ENCODE measurements at regions not wholly inside any gene's neighbourhood (a gene's known extent, or its start where the extent isn't known, plus 50 kb on each side); places are given as distances from the start of the nearest gene placed in this dataset.

DNA sequence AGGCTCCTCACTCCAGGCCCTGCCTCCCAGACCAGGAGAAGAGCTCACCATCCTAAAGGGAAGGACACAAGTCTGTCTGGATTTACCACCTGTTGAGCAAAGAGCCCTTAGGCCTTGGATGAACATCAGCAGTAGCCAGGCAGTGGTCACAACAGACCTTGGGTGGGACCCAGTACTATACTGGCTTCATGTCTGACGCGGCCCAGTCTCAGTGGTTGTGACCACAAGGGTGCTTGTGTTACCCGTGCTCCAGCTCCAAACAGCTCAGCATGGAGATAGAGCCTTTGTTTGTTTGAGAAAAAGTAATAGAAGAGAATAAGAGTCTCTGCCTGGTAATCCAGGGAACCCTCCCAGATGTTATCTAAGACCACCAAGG is 617.4 kb downstream of the BRINP1 start:
- no peaks in the 10 kb centered on the region for H3K4me1 ChIP-seq (ENCODE audit: control insufficient read depth, insufficient read depth, low read length)
- H3K27ac ChIP-seq (ENCODE audit: low read length) = no peak overlapping the region
- H3K36me3 ChIP-seq (ENCODE audit: control insufficient read depth in 2 of 2, insufficient read depth in 2 of 2, low read length in 2 of 2) = no peaks in the 10 kb centered on the region
- no peak overlapping the region for H3K4me3 ChIP-seq (ENCODE audit: low read length in 2 of 2)
- H3K27me3 ChIP-seq (ENCODE audit: control insufficient read depth in 1 of 2, insufficient read depth in 2 of 2, low read length in 2 of 2) = no peaks in the 10 kb centered on the region
- H3K9ac ChIP-seq (ENCODE audit: low read length in 2 of 2) = no peak overlapping the region
- H3K9me3 ChIP-seq (ENCODE audit: control insufficient read depth in 2 of 2, low read length in 2 of 2) = peaks cover 0 to 9% of the 10 kb centered on the region in 2 donors

DNA sequence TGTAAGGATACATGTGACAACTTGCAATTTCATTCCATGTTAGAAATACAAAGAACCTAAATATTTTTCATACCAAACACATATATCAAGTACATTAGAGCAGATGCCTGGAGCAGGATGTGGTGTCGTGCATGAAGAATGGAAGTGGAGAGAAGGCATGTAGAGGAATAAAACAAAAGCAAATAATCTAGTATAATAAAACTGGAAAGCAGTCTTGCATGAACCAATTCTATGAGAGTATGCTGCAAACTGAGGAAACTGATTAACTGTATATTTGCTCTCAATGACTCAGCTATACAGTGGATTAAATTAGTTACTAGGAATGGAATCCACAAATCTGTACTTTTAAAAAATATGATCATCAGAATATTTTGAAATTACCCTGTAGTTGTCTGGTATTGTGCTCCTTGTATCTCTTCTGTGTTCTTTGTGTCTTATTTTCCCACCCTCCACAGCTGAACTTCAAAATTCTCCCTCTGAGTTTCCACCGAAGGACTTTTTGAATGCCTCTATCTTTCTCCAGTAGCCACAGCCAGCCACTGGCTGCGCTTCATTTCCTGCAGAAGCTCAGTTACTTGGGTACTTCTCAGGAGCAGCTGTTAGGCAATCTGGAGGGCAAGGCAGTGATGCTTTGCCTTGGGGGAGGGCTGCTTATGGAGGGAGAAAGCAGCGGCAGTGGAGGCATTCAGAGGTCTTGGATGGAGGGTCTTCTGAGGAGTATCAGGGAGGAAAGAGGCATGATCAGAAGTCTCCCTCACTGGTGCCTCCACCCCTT is 608.0 kb downstream of the BRINP1 start:
- H3K27ac ChIP-seq (ENCODE audit: low read length) = no peak overlapping the region
- no peaks in the 10 kb centered on the region for H3K4me1 ChIP-seq (ENCODE audit: control insufficient read depth, insufficient read depth, low read length)
- no peak overlapping the region for H3K4me3 ChIP-seq (ENCODE audit: low read length in 2 of 2)
- no peaks in the 10 kb centered on the region for H3K36me3 ChIP-seq (ENCODE audit: control insufficient read depth in 2 of 2, insufficient read depth in 2 of 2, low read length in 2 of 2)
- no peak overlapping the region for H3K9ac ChIP-seq (ENCODE audit: low read length in 2 of 2)
- H3K27me3 ChIP-seq (ENCODE audit: control insufficient read depth in 1 of 2, insufficient read depth in 2 of 2, low read length in 2 of 2) = no peaks in the 10 kb centered on the region
- H3K9me3 ChIP-seq (ENCODE audit: control insufficient read depth in 2 of 2, low read length in 2 of 2) = no peaks in the 10 kb centered on the region

DNA sequence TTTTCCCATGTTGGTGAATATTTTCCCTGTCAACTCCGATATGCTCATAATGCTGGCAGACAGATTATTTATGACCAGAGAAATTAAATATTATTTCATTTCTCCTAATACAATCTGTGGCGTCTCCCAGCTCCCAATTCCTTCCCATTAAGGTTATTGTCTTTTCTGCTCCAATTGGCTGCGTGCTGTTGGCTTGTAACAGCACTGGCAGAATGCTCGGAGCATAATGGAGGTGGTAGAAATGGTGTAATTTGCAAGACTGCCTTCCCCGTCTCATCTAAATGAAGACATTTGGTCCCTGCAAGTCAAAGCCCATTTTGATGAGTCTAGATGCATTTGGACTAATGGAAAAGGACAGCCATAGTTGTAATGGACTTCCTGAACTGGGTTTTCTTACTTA is 601.7 kb downstream of the BRINP1 start:
- no peaks in the 10 kb centered on the region for H3K36me3 ChIP-seq (ENCODE audit: control insufficient read depth in 2 of 2, insufficient read depth in 2 of 2, low read length in 2 of 2)
- no peak overlapping the region for H3K9ac ChIP-seq (ENCODE audit: low read length in 2 of 2)
- H3K4me3 ChIP-seq (ENCODE audit: low read length in 2 of 2) = no peak overlapping the region
- no peaks in the 10 kb centered on the region for H3K4me1 ChIP-seq (ENCODE audit: control insufficient read depth, insufficient read depth, low read length)
- H3K9me3 ChIP-seq (ENCODE audit: control insufficient read depth in 2 of 2, low read length in 2 of 2) = no peaks in the 10 kb centered on the region
- no peaks in the 10 kb centered on the region for H3K27me3 ChIP-seq (ENCODE audit: control insufficient read depth in 1 of 2, insufficient read depth in 2 of 2, low read length in 2 of 2)
- no peak overlapping the region for H3K27ac ChIP-seq (ENCODE audit: low read length)

DNA sequence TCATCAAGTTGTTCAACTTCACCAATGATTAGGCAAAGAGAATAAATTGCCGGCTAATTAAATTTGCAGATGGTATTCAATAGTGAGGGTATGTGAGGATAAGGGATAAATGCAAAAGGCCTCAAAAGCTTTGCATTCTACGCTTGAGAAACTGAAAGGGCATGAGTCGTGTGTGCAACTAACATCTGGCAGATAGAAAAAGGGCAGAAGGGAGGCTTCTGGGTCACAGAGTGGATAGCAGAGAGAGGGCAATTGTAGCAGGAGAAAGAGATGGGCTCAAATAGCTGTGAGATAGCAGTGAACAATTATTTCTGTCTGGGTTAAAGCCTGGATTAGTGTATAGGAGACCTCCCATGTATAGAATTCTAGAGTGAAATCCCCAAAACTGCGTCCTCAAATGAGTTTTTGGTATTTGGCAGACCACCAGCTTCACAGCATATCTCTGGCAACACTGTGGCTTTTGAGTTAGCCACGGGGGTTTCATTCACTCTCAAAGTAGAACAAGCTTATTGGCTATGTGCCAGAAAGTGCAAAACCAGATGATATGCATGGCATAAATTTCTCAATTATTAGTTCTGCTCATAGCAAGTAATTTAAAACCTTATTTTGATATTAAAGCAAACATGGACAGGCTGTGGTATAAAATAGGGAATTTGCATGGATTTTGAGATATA is 586.3 kb downstream of the BRINP1 start:
- no peak overlapping the region for H3K9ac ChIP-seq (ENCODE audit: low read length in 2 of 2)
- no peaks in the 10 kb centered on the region for H3K4me1 ChIP-seq (ENCODE audit: control insufficient read depth, insufficient read depth, low read length)
- no peaks in the 10 kb centered on the region for H3K27me3 ChIP-seq (ENCODE audit: control insufficient read depth in 1 of 2, insufficient read depth in 2 of 2, low read length in 2 of 2)
- no peak overlapping the region for H3K27ac ChIP-seq (ENCODE audit: low read length)
- H3K4me3 ChIP-seq (ENCODE audit: low read length in 2 of 2) = no peak overlapping the region
- H3K9me3 ChIP-seq (ENCODE audit: control insufficient read depth in 2 of 2, low read length in 2 of 2) = no peaks in the 10 kb centered on the region
- no peaks in the 10 kb centered on the region for H3K36me3 ChIP-seq (ENCODE audit: control insufficient read depth in 2 of 2, insufficient read depth in 2 of 2, low read length in 2 of 2)

DNA sequence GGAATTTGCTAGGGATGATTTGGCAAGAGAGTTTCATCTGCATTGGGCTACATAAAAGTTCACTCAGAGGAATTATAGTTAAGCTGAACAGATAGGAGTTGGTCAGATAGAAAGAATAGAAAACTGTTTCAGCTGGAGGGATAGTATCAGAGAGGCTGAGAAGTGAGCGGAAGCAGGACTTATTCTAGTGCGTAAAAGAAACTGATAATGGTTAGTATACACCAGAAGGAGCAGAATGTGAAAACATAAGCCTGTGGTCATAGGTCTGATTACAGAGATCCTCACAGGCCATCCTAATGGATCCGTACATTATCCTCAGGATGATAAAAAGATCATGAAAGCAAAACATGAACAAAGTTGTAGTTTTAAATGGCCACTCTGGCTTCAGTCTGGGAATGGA is 585.2 kb downstream of the BRINP1 start:
- no peak overlapping the region for H3K9ac ChIP-seq (ENCODE audit: low read length in 2 of 2)
- no peak overlapping the region for H3K27ac ChIP-seq (ENCODE audit: low read length)
- no peaks in the 10 kb centered on the region for H3K36me3 ChIP-seq (ENCODE audit: control insufficient read depth in 2 of 2, insufficient read depth in 2 of 2, low read length in 2 of 2)
- no peaks in the 10 kb centered on the region for H3K9me3 ChIP-seq (ENCODE audit: control insufficient read depth in 2 of 2, low read length in 2 of 2)
- no peaks in the 10 kb centered on the region for H3K4me1 ChIP-seq (ENCODE audit: control insufficient read depth, insufficient read depth, low read length)
- H3K4me3 ChIP-seq (ENCODE audit: low read length in 2 of 2) = no peak overlapping the region
- no peaks in the 10 kb centered on the region for H3K27me3 ChIP-seq (ENCODE audit: control insufficient read depth in 1 of 2, insufficient read depth in 2 of 2, low read length in 2 of 2)

DNA sequence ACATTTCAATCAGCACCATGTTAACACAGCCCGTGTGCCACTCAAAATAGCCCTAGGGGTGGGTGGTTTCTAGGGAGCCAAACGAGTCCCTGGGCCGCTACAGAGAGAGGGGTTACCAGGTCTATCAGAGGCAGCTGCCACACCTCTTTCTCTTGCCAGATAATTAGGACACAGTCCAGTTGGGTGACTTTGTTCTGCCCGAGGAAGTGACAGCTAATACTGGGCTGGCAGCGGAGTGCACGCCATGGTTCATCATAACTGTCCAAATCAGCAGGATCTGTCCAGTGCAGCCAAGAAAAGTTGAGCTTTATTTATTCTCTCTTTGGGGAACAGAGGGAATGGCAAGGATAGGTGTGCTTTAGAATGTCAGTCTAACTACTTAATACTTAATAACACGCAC is 583.8 kb downstream of the BRINP1 start:
- Histone ChIP-seq H3K9me3 (ENCODE audit: control insufficient read depth in 2 of 2, low read length in 2 of 2) (no peaks in the 10 kb centered on the region), H3K4me1 (ENCODE audit: control insufficient read depth, insufficient read depth, low read length) (no peaks in the 10 kb centered on the region), H3K27ac (ENCODE audit: low read length) (no peak overlapping the region)

DNA sequence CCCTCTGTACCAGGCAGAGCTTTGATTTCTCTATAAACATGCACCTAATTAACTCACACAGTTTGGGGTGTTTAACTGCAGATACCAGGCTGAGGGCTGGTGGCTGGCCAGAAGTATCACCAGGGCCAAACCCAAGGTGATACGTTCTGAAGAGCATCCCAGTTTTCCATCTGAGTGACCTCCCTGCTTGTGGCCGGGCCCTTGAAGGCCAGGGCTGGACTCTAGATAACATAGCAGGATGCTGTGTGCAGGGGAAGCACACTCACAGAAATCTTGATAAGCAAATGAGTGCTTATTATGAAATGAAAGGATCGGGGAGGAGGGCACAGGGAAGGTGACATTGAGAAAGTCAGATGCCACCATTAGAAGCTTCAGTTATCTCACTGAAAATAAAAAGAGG is 582.4 kb downstream of the BRINP1 start:
- no peak overlapping the region for H3K27ac ChIP-seq (ENCODE audit: low read length)
- no peaks in the 10 kb centered on the region for H3K9me3 ChIP-seq (ENCODE audit: control insufficient read depth in 2 of 2, low read length in 2 of 2)
- no peak overlapping the region for H3K4me3 ChIP-seq (ENCODE audit: low read length in 2 of 2)
- H3K9ac ChIP-seq (ENCODE audit: low read length in 2 of 2) = no peak overlapping the region
- H3K36me3 ChIP-seq (ENCODE audit: control insufficient read depth in 2 of 2, insufficient read depth in 2 of 2, low read length in 2 of 2) = no peaks in the 10 kb centered on the region
- no peaks in the 10 kb centered on the region for H3K4me1 ChIP-seq (ENCODE audit: control insufficient read depth, insufficient read depth, low read length)
- H3K27me3 ChIP-seq (ENCODE audit: control insufficient read depth in 1 of 2, insufficient read depth in 2 of 2, low read length in 2 of 2) = no peaks in the 10 kb centered on the region

More for the DNA sequence above, 583.8 kb downstream of the BRINP1 start:
- Histone ChIP-seq H3K9ac (ENCODE audit: low read length in 2 of 2) (no peak overlapping the region), H3K27me3 (ENCODE audit: control insufficient read depth in 1 of 2, insufficient read depth in 2 of 2, low read length in 2 of 2) (no peaks in the 10 kb centered on the region), H3K36me3 (ENCODE audit: control insufficient read depth in 2 of 2, insufficient read depth in 2 of 2, low read length in 2 of 2) (no peaks in the 10 kb centered on the region), H3K4me3 (ENCODE audit: low read length in 2 of 2) (no peak overlapping the region)

DNA sequence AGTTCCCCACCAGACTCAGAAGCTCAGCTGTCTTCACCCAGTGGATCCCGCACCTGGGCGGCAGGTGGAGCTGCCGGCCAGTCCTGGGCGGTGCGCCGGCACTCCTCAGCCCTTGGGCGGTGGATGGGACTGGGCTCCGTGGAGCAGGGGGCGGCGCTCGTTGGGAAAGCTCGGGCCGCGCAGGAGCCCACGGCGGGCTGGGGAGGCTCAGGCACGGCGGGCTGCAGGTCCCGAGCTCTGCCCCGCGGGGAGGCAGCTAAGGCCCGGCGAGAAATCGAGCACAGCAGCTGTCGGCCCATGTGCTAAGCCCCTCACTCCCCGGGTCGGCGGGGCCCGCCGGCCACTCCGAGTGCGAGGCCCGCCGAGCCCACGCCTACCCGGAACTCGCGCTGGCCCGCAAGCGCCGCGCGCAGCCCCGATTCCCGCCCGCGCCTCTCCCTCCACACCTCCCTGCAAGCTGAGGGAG is 560.0 kb downstream of the BRINP1 start:
- no peaks in the 10 kb centered on the region for H3K36me3 ChIP-seq (ENCODE audit: control insufficient read depth in 2 of 2, insufficient read depth in 2 of 2, low read length in 2 of 2)
- no peak overlapping the region for H3K4me3 ChIP-seq (ENCODE audit: low read length in 2 of 2)

DNA sequence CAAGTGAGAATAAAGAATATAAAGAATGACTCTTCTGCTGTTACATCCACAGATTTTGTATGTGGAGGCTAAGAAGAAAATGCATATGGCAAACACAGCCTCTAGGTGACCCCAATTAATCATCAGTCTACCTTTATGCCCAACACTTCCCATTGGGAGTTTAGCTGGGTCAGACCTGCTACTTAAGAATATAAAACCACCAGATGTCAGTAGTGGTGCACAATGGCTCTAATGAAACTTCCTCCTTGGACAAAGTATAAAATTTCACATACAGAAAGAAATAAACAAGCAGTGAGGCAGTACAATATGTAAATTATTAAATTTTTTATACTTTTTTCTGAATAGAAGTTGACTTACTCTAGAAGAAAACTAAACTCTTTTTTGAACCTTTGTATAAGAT is 539.9 kb downstream of the BRINP1 start:
- Histone ChIP-seq H3K27me3 (ENCODE audit: control insufficient read depth in 1 of 2, insufficient read depth in 2 of 2, low read length in 2 of 2) (no peaks in the 10 kb centered on the region), H3K36me3 (ENCODE audit: control insufficient read depth in 2 of 2, insufficient read depth in 2 of 2, low read length in 2 of 2) (no peaks in the 10 kb centered on the region), H3K4me1 (ENCODE audit: control insufficient read depth, insufficient read depth, low read length) (no peaks in the 10 kb centered on the region), H3K27ac (ENCODE audit: low read length) (no peak overlapping the region), H3K4me3 (ENCODE audit: low read length in 2 of 2) (no peak overlapping the region), H3K9ac (ENCODE audit: low read length in 2 of 2) (no peak overlapping the region), H3K9me3 (ENCODE audit: control insufficient read depth in 2 of 2, low read length in 2 of 2) (no peaks in the 10 kb centered on the region)

More for the DNA sequence above, 560.0 kb downstream of the BRINP1 start:
- H3K9ac ChIP-seq (ENCODE audit: low read length in 2 of 2) = no peak overlapping the region
- H3K27ac ChIP-seq (ENCODE audit: low read length) = no peak overlapping the region
- H3K27me3 ChIP-seq (ENCODE audit: control insufficient read depth in 1 of 2, insufficient read depth in 2 of 2, low read length in 2 of 2) = no peaks in the 10 kb centered on the region
- H3K4me1 ChIP-seq (ENCODE audit: control insufficient read depth, insufficient read depth, low read length) = no peaks in the 10 kb centered on the region
- H3K9me3 ChIP-seq (ENCODE audit: control insufficient read depth in 2 of 2, low read length in 2 of 2) = no peaks in the 10 kb centered on the region

DNA sequence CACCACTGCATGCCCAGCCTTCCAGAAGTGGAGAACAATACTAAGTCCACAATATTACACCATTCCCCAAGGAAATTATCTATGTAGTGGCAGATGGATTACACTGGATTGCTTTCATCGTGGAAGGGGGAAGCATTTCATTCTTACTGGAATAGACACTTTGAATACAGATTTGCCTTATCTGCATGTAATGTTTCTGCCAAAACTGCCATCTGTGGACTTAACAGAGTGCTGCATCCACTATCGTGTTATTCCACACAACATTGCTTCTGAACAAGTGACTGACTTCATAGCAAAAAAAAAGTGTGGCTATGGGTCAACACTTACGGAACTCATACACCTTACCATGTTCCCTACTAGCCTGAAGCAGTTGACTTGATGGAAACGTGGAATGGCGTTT is 536.9 kb downstream of the BRINP1 start:
- H3K9ac ChIP-seq (ENCODE audit: low read length in 2 of 2) = no peak overlapping the region
- no peaks in the 10 kb centered on the region for H3K4me1 ChIP-seq (ENCODE audit: control insufficient read depth, insufficient read depth, low read length)
- H3K27ac ChIP-seq (ENCODE audit: low read length) = no peak overlapping the region
- no peak overlapping the region for H3K4me3 ChIP-seq (ENCODE audit: low read length in 2 of 2)
- H3K36me3 ChIP-seq (ENCODE audit: control insufficient read depth in 2 of 2, insufficient read depth in 2 of 2, low read length in 2 of 2) = no peaks in the 10 kb centered on the region
- no peaks in the 10 kb centered on the region for H3K27me3 ChIP-seq (ENCODE audit: control insufficient read depth in 1 of 2, insufficient read depth in 2 of 2, low read length in 2 of 2)
- no peaks in the 10 kb centered on the region for H3K9me3 ChIP-seq (ENCODE audit: control insufficient read depth in 2 of 2, low read length in 2 of 2)

DNA sequence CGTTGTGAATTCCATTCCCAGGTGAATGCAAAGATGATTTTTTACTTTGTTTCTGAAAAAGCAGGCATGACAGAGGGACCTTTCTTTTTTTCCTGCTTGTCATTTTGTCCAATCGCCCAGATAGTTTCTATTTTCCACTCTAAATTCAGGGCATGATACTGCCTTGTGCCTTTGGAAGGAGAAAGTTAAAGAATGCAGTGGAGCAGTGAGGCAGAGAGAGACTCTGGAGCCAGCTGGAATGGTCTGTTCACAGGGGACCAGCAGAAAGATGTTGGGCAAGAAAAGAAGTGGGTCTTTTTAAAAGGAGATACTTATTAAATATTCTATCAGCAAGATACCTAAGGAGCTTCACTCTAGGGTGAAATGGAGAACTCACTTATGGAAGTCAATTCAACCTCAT is 532.3 kb downstream of the BRINP1 start:
- Histone ChIP-seq H3K9ac (ENCODE audit: low read length in 2 of 2) (no peak overlapping the region), H3K9me3 (ENCODE audit: control insufficient read depth in 2 of 2, low read length in 2 of 2) (no peaks in the 10 kb centered on the region), H3K4me3 (ENCODE audit: low read length in 2 of 2) (no peak overlapping the region), H3K4me1 (ENCODE audit: control insufficient read depth, insufficient read depth, low read length) (no peaks in the 10 kb centered on the region), H3K27ac (ENCODE audit: low read length) (no peak overlapping the region), H3K27me3 (ENCODE audit: control insufficient read depth in 1 of 2, insufficient read depth in 2 of 2, low read length in 2 of 2) (no peaks in the 10 kb centered on the region), H3K36me3 (ENCODE audit: control insufficient read depth in 2 of 2, insufficient read depth in 2 of 2, low read length in 2 of 2) (no peaks in the 10 kb centered on the region)

Measured in stomach smooth muscle (tissue), 2 donors.